ENCODE measurements at regions not wholly inside any gene's neighbourhood (a gene's known extent, or its start where the extent isn't known, plus 50 kb on each side); places are given as distances from the start of the nearest gene placed in this dataset.

GRCh38 chr4:162952232-162952631 lies 214.5 kb downstream of the NAF1 start:
- TF ChIP-seq PKNOX1 (IDR thresholded peaks at IDR 0.05) (no peak), ARNT (IDR thresholded peaks at IDR 0.05) (no peak), NFRKB (IDR thresholded peaks at IDR 0.05) (no peak), ELF4 (IDR thresholded peaks at IDR 0.05) (no peak), L3MBTL2 (conservative IDR thresholded peaks at IDR 0.05) (no peak), SUZ12 (IDR thresholded peaks at IDR 0.05) (no peak), FOXK2 (IDR thresholded peaks at IDR 0.05) (no peak), SP1 (IDR thresholded peaks at IDR 0.05) (no peak), TARDBP (IDR thresholded peaks at IDR 0.05) (no peak), CTBP1 (IDR thresholded peaks at IDR 0.05; ENCODE audit: borderline replicate concordance) (no peak), LEF1 (IDR thresholded peaks at IDR 0.05; ENCODE audit: borderline replicate concordance) (no peak), HDGF (IDR thresholded peaks at IDR 0.05; ENCODE audit: borderline replicate concordance) (no peak), FOXA1 (IDR thresholded peaks at IDR 0.05) (no peak), FOXM1 (IDR thresholded peaks at IDR 0.05; ENCODE audit: borderline replicate concordance) (no peak), BHLHE40 (IDR thresholded peaks at IDR 0.05; ENCODE audit: borderline replicate concordance) (no peak), ZNF384 (IDR thresholded peaks at IDR 0.05) (no peak)
- no peak for DNase-seq (ENCODE audit: extremely low spot score)
- ChIA-PET CTCF (no interaction called here), POLR2A (no interaction called here)

- no peak for DNase-seq (ENCODE audit: extremely low spot score)
- CTCF ChIA-PET: no interaction called here
- no peak for TF ChIP-seq ARNT (IDR thresholded peaks at IDR 0.05)
- POLR2A ChIA-PET: no interaction called here
Observed at GRCh38 chr4:162945713-162946112, 221.0 kb downstream of the NAF1 start.

GRCh38 chr4:162943263-162943662 lies 223.4 kb downstream of the NAF1 start:
- DNase-seq (ENCODE audit: extremely low spot score): no peak

DNA sequence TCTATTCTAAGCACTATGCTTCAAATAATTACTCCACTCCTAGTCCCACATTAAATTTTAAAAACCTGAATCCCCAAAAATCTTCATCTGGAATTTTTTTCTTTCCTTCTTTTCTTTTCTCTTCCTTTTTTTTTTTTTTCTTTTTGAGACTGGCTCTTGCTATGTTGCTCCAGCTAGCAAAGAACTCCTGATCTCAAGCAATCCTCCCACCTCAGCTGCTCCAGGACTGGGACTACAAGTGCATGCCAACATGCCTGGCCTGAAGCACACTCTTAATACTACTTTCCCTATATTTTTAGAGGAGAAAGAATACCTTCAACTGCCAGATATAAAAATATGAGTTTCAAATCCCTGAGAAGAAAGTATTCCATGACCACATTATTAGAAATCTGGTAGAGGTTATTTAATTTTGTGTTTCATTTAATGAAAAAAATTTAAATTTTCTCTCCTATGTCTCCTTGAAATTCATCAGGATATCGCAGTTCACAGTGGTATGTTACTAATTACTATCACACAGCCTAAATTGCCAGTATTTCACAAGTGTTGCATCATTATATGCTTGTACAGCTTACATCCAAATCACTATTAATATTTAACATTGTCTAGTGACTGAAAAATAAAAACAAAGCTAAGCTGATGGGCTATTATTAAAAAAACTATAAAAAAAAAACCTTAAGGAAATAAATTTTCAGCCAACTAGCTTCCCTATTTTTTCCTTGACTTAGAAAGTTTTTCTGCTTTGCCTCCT lies 227.8 kb downstream of the NAF1 start:
- no peak for DNase-seq (ENCODE audit: extremely low spot score)
- no peak for TF ChIP-seq L3MBTL2 (conservative IDR thresholded peaks at IDR 0.05)
- no peak for TF ChIP-seq SUZ12 (IDR thresholded peaks at IDR 0.05)
- TF ChIP-seq CTBP1 (IDR thresholded peaks at IDR 0.05; ENCODE audit: borderline replicate concordance): no peak
- TF ChIP-seq ELF4 (IDR thresholded peaks at IDR 0.05): no peak
- TF ChIP-seq HDGF (IDR thresholded peaks at IDR 0.05; ENCODE audit: borderline replicate concordance): no peak
- TF ChIP-seq TARDBP (IDR thresholded peaks at IDR 0.05): no peak
- TF ChIP-seq FOXA1 (IDR thresholded peaks at IDR 0.05): no peak
- no peak for TF ChIP-seq ARNT (IDR thresholded peaks at IDR 0.05)
- TF ChIP-seq FOXM1 (IDR thresholded peaks at IDR 0.05; ENCODE audit: borderline replicate concordance): no peak
- TF ChIP-seq LEF1 (IDR thresholded peaks at IDR 0.05; ENCODE audit: borderline replicate concordance): no peak
- no peak for TF ChIP-seq NFRKB (IDR thresholded peaks at IDR 0.05)
- CTCF ChIA-PET: no interaction called here
- POLR2A ChIA-PET: no interaction called here

More at GRCh38 chr4:162943263-162943662, 223.4 kb downstream of the NAF1 start:
- no peak for TF ChIP-seq PKNOX1 (IDR thresholded peaks at IDR 0.05)
- no peak for TF ChIP-seq ARNT (IDR thresholded peaks at IDR 0.05)
- no peak for TF ChIP-seq ELF4 (IDR thresholded peaks at IDR 0.05)
- TF ChIP-seq CTBP1 (IDR thresholded peaks at IDR 0.05; ENCODE audit: borderline replicate concordance): no peak
- ChIA-PET CTCF (no interaction called here), POLR2A (no interaction called here)

- CTCF ChIA-PET: no interaction called here
- TF ChIP-seq SUZ12 (IDR thresholded peaks at IDR 0.05): no peak
- no peak for TF ChIP-seq TARDBP (IDR thresholded peaks at IDR 0.05)
- TF ChIP-seq BHLHE40 (IDR thresholded peaks at IDR 0.05; ENCODE audit: borderline replicate concordance): no peak
- TF ChIP-seq HDGF (IDR thresholded peaks at IDR 0.05; ENCODE audit: borderline replicate concordance): no peak
- no peak for TF ChIP-seq FOXM1 (IDR thresholded peaks at IDR 0.05; ENCODE audit: borderline replicate concordance)
- no peak for TF ChIP-seq ZNF384 (IDR thresholded peaks at IDR 0.05)
- TF ChIP-seq FOXK2 (IDR thresholded peaks at IDR 0.05): no peak
- TF ChIP-seq SP1 (IDR thresholded peaks at IDR 0.05): no peak
- TF ChIP-seq CTBP1 (IDR thresholded peaks at IDR 0.05; ENCODE audit: borderline replicate concordance): no peak
- no peak for TF ChIP-seq ELF4 (IDR thresholded peaks at IDR 0.05)
- TF ChIP-seq FOXA1 (IDR thresholded peaks at IDR 0.05): no peak
- no peak for TF ChIP-seq NFRKB (IDR thresholded peaks at IDR 0.05)
- no peak for TF ChIP-seq LEF1 (IDR thresholded peaks at IDR 0.05; ENCODE audit: borderline replicate concordance)
- TF ChIP-seq L3MBTL2 (conservative IDR thresholded peaks at IDR 0.05): no peak
- TF ChIP-seq ARNT (IDR thresholded peaks at IDR 0.05): no peak
- TF ChIP-seq PKNOX1 (IDR thresholded peaks at IDR 0.05): no peak
- POLR2A ChIA-PET: no interaction called here
- no peak for DNase-seq (ENCODE audit: extremely low spot score)
Observed at GRCh38 chr4:162935214-162935613, 231.5 kb downstream of the NAF1 start.

DNA sequence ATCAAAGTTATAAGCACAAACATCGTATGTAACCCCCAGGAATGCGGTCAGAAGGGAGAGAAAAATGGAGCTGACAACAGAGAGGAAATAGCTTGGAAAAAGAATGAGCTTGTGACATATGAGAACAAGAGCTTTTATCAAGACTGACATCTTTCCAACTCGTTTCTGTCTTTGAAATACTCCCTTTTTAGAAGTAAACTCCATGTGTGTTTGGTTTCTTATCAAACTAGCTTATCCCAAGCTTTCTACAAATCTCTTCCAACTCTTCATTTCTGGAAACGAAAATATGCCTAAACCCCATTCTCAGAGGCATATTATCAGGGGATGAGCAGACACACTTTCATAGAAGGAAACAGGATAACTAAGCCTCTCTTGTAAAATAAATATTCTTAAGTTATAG lies 235.4 kb downstream of the NAF1 start:
- DNase-seq (ENCODE audit: extremely low spot score): no peak
- TF ChIP-seq LEF1 (IDR thresholded peaks at IDR 0.05; ENCODE audit: borderline replicate concordance): no peak
- TF ChIP-seq ZNF384 (IDR thresholded peaks at IDR 0.05): no peak
- no peak for TF ChIP-seq HDGF (IDR thresholded peaks at IDR 0.05; ENCODE audit: borderline replicate concordance)
- TF ChIP-seq PKNOX1 (IDR thresholded peaks at IDR 0.05): no peak
- no peak for TF ChIP-seq FOXK2 (IDR thresholded peaks at IDR 0.05)
- no peak for TF ChIP-seq SUZ12 (IDR thresholded peaks at IDR 0.05)
- no peak for TF ChIP-seq L3MBTL2 (conservative IDR thresholded peaks at IDR 0.05)
- TF ChIP-seq CTBP1 (IDR thresholded peaks at IDR 0.05; ENCODE audit: borderline replicate concordance): no peak
- TF ChIP-seq NFRKB (IDR thresholded peaks at IDR 0.05): no peak
- TF ChIP-seq ELF4 (IDR thresholded peaks at IDR 0.05): no peak
- no peak for TF ChIP-seq ARNT (IDR thresholded peaks at IDR 0.05)
- TF ChIP-seq FOXM1 (IDR thresholded peaks at IDR 0.05; ENCODE audit: borderline replicate concordance): no peak
- TF ChIP-seq TARDBP (IDR thresholded peaks at IDR 0.05): no peak
- no peak for TF ChIP-seq FOXA1 (IDR thresholded peaks at IDR 0.05)
- TF ChIP-seq SP1 (IDR thresholded peaks at IDR 0.05): no peak
- TF ChIP-seq BHLHE40 (IDR thresholded peaks at IDR 0.05; ENCODE audit: borderline replicate concordance): no peak
- POLR2A ChIA-PET: no interaction called here
- CTCF ChIA-PET: interaction anchor here (1.3 kb wide), 1 partner anchor 286 kb away, joined by 4 read pairs; no protein-coding TSS in a partner anchor
